Thyroid gland (tissue), 4 donors: ENCODE measurements at regions not wholly inside any gene's neighbourhood (a gene's known extent, or its start where the extent isn't known, plus 50 kb on each side); places are given as distances from the start of the nearest gene placed in this dataset.

Source experiments
- DNase-seq, 2 donors: peaks; one replicate each; pipeline ENCODE4 v3.0.0-alpha.2; 2019
- H3K27ac ChIP-seq, 3 donors: fragments of 200-600 bp; sonication (generic); 1 replicate in 2 of 3; 2 replicates in 1 of 3; pipeline ENCODE4 v1.5.1; 2016 to 2019; ENCODE audit warnings: mild to moderate bottlenecking in 1 of 3, moderate library complexity in 1 of 3
- H3K27me3 ChIP-seq: fragments of 200-600 bp; sonication (generic); one replicate; pipeline ENCODE4 v1.5.1; 2019
- H3K36me3 ChIP-seq, 2 donors: fragments of 200-600 bp; sonication (generic); one replicate each; pipeline ENCODE4 v1.5.1; 2016 to 2019
- H3K4me1 ChIP-seq, 2 donors: fragments of 200-600 bp; sonication (generic); one replicate each; pipeline ENCODE4 v1.5.1; 2017 to 2019
- H3K4me3 ChIP-seq, 3 donors: fragments of 200-600 bp; sonication (generic); replicated peaks in 1 of 3; 1 replicate in 2 of 3; 2 replicates in 1 of 3; pipeline ENCODE4 v1.5.1; 2016; ENCODE audit warnings: mild to moderate bottlenecking in 1 of 3
- H3K9me3 ChIP-seq: fragments of 200-600 bp; sonication (generic); one replicate; pipeline ENCODE4 v1.5.1; 2017
- CTCF ChIP-seq, 6 experiments: fragments of 200-600 bp in 3 of 6; fragments of 450-650 bp in 3 of 6; sonication (generic) in 3 of 6; IDR thresholded peaks; one replicate each; pipeline ENCODE4 v1.5.1; 2016 to 2019; ENCODE audit warnings: antibody characterized with exemption in 6 of 6, mild to moderate bottlenecking in 2 of 6, inconsistent platforms in 1 of 6, moderate library complexity in 1 of 6
- POLR2A ChIP-seq, 2 donors: fragments of 450-650 bp; IDR thresholded peaks; one replicate each; pipeline ENCODE4 v1.6.1; 2017; ENCODE audit warnings: antibody characterized with exemption in 2 of 2, mild to moderate bottlenecking in 2 of 2, moderate library complexity in 1 of 2
- WGBS, 2 donors: methylation state at CpG; one replicate each; pipeline ENCODE4 v1.1.5; 2017; 5-methylcytosine and 5-hydroxymethylcytosine counted together
- intact Hi-C: fragments of 100-400 bp; cut with DNase I; formaldehyde crosslinking; loops from one replicate; pipeline ENCODE4 v1.15.1; 2023

DNA sequence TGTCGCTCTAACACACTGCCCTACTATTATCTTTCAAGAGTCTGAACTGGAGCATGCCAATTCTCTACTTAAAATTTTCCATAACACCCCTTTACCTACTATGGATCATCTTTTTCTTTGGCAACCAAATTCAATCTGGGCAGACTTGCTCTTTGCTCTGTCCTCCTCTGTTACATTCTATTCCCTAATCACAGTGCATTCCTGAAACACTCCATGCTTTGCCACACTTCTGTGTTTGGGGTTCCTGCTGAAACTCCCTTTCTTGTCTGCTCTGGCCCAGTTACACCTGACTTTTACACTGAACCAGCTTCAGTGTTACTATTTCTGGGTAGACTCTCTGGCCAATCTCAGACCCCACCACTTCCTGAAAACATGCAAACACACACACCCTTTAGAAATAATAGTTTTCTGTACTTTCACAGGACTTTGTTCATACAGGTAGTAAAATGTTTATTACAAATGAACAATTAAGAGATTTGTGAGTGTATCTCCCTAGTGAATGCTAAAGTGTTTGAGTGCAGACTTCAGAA lies 119.9 kb upstream of the DCC start:
- H3K36me3 ChIP-seq: no peaks in the 10 kb centered on the region
- DNase-seq: no peak
- no peak overlapping the region for H3K27ac ChIP-seq
- H3K4me1 ChIP-seq: no peaks in the 10 kb centered on the region
- no peak overlapping the region for H3K4me3 ChIP-seq
- intact Hi-C loops: no loop called here
- no peaks in the 10 kb centered on the region for H3K9me3 ChIP-seq
- no peaks in the 10 kb centered on the region for H3K27me3 ChIP-seq
- TF ChIP-seq POLR2A (IDR thresholded peaks at IDR 0.05): no peak
- TF ChIP-seq CTCF (IDR thresholded peaks at IDR 0.05): no peak
- 86 to 87% methylated on average over 1 of the region's 1 CpG for WGBS, 2 donors

GRCh38 chr18:52222211-52222610 lies 117.8 kb upstream of the DCC start:
- intact Hi-C loops: no loop called here
- TF ChIP-seq CTCF (IDR thresholded peaks at IDR 0.05) (no peak), POLR2A (IDR thresholded peaks at IDR 0.05) (no peak)
- WGBS, 2 donors: 57 to 58% methylated on average over 2 of the region's 2 CpGs
- Histone ChIP-seq H3K4me3 (no peak overlapping the region), H3K4me1 (no peaks in the 10 kb centered on the region), H3K27me3 (no peaks in the 10 kb centered on the region), H3K36me3 (no peaks in the 10 kb centered on the region), H3K9me3 (no peaks in the 10 kb centered on the region), H3K27ac (no peak overlapping the region)
- DNase-seq: no peak

GRCh38 chr18:52227536-52227935 lies 112.5 kb upstream of the DCC start:
- H3K4me1 ChIP-seq: no peaks in the 10 kb centered on the region
- no peak overlapping the region for H3K4me3 ChIP-seq
- DNase-seq: no peak
- no peaks in the 10 kb centered on the region for H3K36me3 ChIP-seq
- no peak for TF ChIP-seq POLR2A (IDR thresholded peaks at IDR 0.05)
- TF ChIP-seq CTCF (IDR thresholded peaks at IDR 0.05): no peak
- intact Hi-C loops: no loop called here
- H3K27me3 ChIP-seq: no peaks in the 10 kb centered on the region
- 81 to 85% methylated on average over 4 of the region's 4 CpGs for WGBS, 2 donors
- no peaks in the 10 kb centered on the region for H3K9me3 ChIP-seq
- no peak overlapping the region for H3K27ac ChIP-seq

DNA sequence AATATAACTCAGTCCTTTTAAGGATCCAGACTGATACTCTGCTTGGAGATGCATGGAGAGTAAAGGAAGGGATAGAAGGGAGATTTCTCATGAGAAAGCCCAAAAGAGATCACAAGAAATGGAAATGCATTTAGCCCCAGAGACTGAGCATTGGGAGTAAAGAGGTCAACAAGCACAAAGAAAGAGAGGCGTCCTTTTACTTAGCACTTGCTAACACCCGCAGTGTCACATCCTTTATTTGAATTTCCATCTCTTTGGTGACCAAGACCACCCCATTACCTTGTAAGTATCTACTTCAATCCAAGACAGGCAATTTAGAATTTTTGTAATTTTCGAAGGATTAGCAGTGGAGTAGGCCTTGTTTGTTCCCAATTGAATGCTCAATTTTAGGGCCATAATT lies 111.8 kb upstream of the DCC start:
- H3K27ac ChIP-seq: no peak overlapping the region
- intact Hi-C loops: no loop called here
- 52 to 54% methylated on average over 3 of the region's 3 CpGs for WGBS, 2 donors
- H3K9me3 ChIP-seq: no peaks in the 10 kb centered on the region
- no peaks in the 10 kb centered on the region for H3K27me3 ChIP-seq
- H3K4me3 ChIP-seq: no peak overlapping the region
- H3K36me3 ChIP-seq: no peaks in the 10 kb centered on the region
- no peak for DNase-seq
- TF ChIP-seq POLR2A (IDR thresholded peaks at IDR 0.05) (no peak), CTCF (IDR thresholded peaks at IDR 0.05) (no peak)
- no peaks in the 10 kb centered on the region for H3K4me1 ChIP-seq

DNA sequence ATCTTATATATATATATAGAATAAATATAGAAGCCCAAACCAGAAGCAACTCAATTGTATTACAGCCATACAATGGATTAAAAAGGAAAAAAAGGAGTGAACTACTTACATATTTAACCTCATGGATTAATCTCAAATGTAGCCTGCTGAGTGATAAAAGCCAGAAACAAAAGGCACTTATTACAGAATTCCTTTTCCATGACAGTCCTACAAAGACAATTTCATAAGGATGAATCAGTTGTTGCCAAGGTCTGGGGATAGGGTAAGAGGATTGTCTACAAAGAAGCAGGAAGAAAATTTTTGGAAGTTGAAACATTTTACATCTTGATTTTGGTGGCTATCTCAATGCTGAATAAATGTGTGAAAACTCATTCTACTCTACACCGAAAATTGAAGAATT lies 103.9 kb upstream of the DCC start:
- H3K36me3 ChIP-seq: no peaks in the 10 kb centered on the region
- no peak for DNase-seq
- no peaks in the 10 kb centered on the region for H3K27me3 ChIP-seq
- no peaks in the 10 kb centered on the region for H3K9me3 ChIP-seq
- intact Hi-C loops: no loop called here
- WGBS, 2 donors: 42 to 94% methylated on average over 1 of the region's 1 CpG
- no peak for TF ChIP-seq CTCF (IDR thresholded peaks at IDR 0.05)
- no peak for TF ChIP-seq POLR2A (IDR thresholded peaks at IDR 0.05)
- no peaks in the 10 kb centered on the region for H3K4me1 ChIP-seq
- no peak overlapping the region for H3K4me3 ChIP-seq
- no peak overlapping the region for H3K27ac ChIP-seq
